ENCODE measurements at regions not wholly inside any gene's neighbourhood (a gene's known extent, or its start where the extent isn't known, plus 50 kb on each side); places are given as distances from the start of the nearest gene placed in this dataset.
"Not testable (repeated sequence)": the region's sequence is repeated elsewhere in the genome, so short reads cannot be mapped to it uniquely, and the experiment has no call there.

DNA sequence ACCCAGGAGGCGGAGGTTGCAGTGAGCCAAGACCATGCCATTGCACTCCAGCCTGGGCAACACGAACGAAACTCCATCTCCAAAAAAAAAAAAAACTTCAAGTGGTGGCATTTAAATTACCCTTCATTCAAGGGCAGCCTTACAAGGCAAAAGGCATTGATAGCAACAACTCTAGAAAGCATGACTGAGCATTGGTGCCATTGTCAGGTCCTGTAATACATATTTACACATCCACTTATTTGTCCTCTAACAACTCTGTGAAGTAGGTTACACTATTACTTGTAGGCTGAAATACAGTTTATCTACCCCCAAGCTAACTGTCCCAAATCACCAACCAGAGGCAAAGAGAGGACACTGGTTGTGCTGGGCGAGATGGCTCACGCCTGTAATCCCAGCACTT is 52.7 kb upstream of the LARP1 start:
- DNase-seq (ENCODE audit: low spot score) = no peak
- Histone ChIP-seq H3K4me3 (ENCODE audit: low read depth, low read length, poor library complexity, severe bottlenecking) (no peak overlapping the region), H3K9me2 (ENCODE audit: insufficient read depth, low read length) (no peaks in the 10 kb centered on the region), H3K27ac (ENCODE audit: low read depth, low read length, poor library complexity, severe bottlenecking) (no peak overlapping the region), H3K79me2 (ENCODE audit: insufficient read depth, low read depth, low read length) (no peaks in the 10 kb centered on the region), H4K20me1 (ENCODE audit: insufficient read depth, low read length) (peaks cover 3% of the 10 kb centered on the region; the same call in 1 of the 2 replicates), H3K4me1 (ENCODE audit: insufficient read depth, low read length, poor library complexity, severe bottlenecking) (no peaks in the 10 kb centered on the region), H3K4me2 (ENCODE audit: low read length) (no peak overlapping the region), H3K36me3 (ENCODE audit: insufficient read depth, low read length) (no peaks in the 10 kb centered on the region), H3K9me3 (ENCODE audit: low read length) (no peaks in the 10 kb centered on the region), H2AFZ (ENCODE audit: low read length) (no peak overlapping the region)
- BruUV-seq (replicated peaks) = no TSS peak
- ChIA-PET CTCF (ENCODE audit: unreplicated experiment) (no interaction called here), POLR2A (interaction anchor here (0.7 to 1.9 kb wide), 3 partner anchors 11 to 297 kb away, joined by 3 to 4 read pairs (median 4); no protein-coding TSS in a partner anchor)
- intact Hi-C loops (cut with micrococcal nuclease; ENCODE audit: unreplicated experiment) = no loop called here
- TF ChIP-seq, protein P1, sequence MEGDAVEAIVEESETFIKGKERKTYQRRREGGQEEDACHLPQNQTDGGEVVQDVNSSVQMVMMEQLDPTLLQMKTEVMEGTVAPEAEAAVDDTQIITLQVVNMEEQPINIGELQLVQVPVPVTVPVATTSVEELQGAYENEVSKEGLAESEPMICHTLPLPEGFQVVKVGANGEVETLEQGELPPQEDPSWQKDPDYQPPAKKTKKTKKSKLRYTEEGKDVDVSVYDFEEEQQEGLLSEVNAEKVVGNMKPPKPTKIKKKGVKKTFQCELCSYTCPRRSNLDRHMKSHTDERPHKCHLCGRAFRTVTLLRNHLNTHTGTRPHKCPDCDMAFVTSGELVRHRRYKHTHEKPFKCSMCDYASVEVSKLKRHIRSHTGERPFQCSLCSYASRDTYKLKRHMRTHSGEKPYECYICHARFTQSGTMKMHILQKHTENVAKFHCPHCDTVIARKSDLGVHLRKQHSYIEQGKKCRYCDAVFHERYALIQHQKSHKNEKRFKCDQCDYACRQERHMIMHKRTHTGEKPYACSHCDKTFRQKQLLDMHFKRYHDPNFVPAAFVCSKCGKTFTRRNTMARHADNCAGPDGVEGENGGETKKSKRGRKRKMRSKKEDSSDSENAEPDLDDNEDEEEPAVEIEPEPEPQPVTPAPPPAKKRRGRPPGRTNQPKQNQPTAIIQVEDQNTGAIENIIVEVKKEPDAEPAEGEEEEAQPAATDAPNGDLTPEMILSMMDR (conservative IDR thresholded peaks at IDR 0.05; ENCODE audit: low read length) = no peak
- TF ChIP-seq EZH2phosphoT487 (IDR thresholded peaks at IDR 0.05; ENCODE audit: borderline replicate concordance, low read depth, low read length) = no peak

DNA sequence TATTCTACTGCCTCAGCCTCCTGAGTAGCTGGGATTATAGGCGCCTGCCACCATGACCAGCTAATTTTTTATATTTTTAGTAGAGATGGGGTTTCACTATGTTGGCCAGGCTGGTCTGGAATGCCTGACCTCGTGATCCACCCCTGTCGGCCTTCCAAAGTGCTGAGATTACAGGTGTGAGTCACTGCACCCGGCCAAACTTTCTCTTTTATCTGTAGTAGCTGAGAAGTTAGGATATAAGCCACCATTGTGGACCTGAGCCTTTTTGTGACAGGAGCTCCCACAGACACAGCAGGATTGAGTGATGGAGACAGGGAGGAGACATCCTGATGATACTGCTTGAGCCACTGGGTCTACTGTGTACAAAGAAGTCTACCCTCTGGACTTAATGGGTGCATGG is 53.5 kb upstream of the LARP1 start:
- BruUV-seq (replicated peaks); H3K4me1 ChIP-seq (ENCODE audit: insufficient read depth, low read length, poor library complexity, severe bottlenecking); CTCF ChIA-PET (ENCODE audit: unreplicated experiment); H3K27ac ChIP-seq (ENCODE audit: low read depth, low read length, poor library complexity, severe bottlenecking); intact Hi-C loops (cut with micrococcal nuclease; ENCODE audit: unreplicated experiment); H3K36me3 ChIP-seq (ENCODE audit: insufficient read depth, low read length); H3K4me3 ChIP-seq (ENCODE audit: low read depth, low read length, poor library complexity, severe bottlenecking); H3K4me2 ChIP-seq (ENCODE audit: low read length); DNase-seq (ENCODE audit: low spot score); H2AFZ ChIP-seq (ENCODE audit: low read length); H3K79me2 ChIP-seq (ENCODE audit: insufficient read depth, low read depth, low read length); H3K9me2 ChIP-seq (ENCODE audit: insufficient read depth, low read length); H3K9me3 ChIP-seq (ENCODE audit: low read length); H4K20me1 ChIP-seq (ENCODE audit: insufficient read depth, low read length): not testable (repeated sequence)
- POLR2A ChIA-PET = interaction anchor here (0.6 to 0.8 kb wide), 2 partner anchors 14 to 68 kb away, joined by 3 to 4 read pairs; no protein-coding TSS in a partner anchor

DNA sequence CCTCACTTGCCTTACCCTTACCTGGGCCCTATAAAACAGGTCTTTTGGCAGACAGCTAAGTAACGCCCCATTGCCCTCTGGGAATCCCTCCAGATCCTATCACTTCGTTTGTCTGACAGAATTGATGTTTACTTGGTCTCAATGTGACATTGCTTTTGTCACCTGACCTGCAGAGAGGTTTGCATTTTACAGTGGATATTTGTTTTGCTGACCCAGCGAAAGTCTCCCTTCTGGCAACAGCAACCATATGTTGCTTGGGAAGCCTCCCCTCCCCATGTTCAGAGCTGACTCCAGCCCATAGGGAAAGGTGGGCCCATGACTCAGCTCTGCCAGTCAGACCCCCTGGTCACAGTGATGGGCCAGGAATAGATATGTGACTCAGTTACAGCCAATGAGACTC is 54.0 kb upstream of the LARP1 start:
- H3K9me2 ChIP-seq (ENCODE audit: insufficient read depth, low read length) = no peaks in the 10 kb centered on the region
- H3K79me2 ChIP-seq (ENCODE audit: insufficient read depth, low read depth, low read length) = no peaks in the 10 kb centered on the region
- H3K4me3 ChIP-seq (ENCODE audit: low read depth, low read length, poor library complexity, severe bottlenecking) = no peak overlapping the region
- ChIA-PET CTCF (ENCODE audit: unreplicated experiment) (no interaction called here), POLR2A (no interaction called here)
- H3K27ac ChIP-seq (ENCODE audit: low read depth, low read length, poor library complexity, severe bottlenecking) = no peak overlapping the region
- H4K20me1 ChIP-seq (ENCODE audit: insufficient read depth, low read length) = peaks cover 3% of the 10 kb centered on the region; the same call in 1 of the 2 replicates
- TF ChIP-seq, protein P1 (conservative IDR thresholded peaks at IDR 0.05; ENCODE audit: low read length) = no peak
- no peak for TF ChIP-seq EZH2phosphoT487 (IDR thresholded peaks at IDR 0.05; ENCODE audit: borderline replicate concordance, low read depth, low read length)
- H3K36me3 ChIP-seq (ENCODE audit: insufficient read depth, low read length) = no peaks in the 10 kb centered on the region
- H3K4me1 ChIP-seq (ENCODE audit: insufficient read depth, low read length, poor library complexity, severe bottlenecking) = no peaks in the 10 kb centered on the region
- H3K9me3 ChIP-seq (ENCODE audit: low read length) = no peaks in the 10 kb centered on the region
- no peak for DNase-seq (ENCODE audit: low spot score)
- intact Hi-C loops (cut with micrococcal nuclease; ENCODE audit: unreplicated experiment) = no loop called here
- no peak overlapping the region for H2AFZ ChIP-seq (ENCODE audit: low read length)
- H3K4me2 ChIP-seq (ENCODE audit: low read length) = no peak overlapping the region
- no TSS peak for BruUV-seq (replicated peaks)

DNA sequence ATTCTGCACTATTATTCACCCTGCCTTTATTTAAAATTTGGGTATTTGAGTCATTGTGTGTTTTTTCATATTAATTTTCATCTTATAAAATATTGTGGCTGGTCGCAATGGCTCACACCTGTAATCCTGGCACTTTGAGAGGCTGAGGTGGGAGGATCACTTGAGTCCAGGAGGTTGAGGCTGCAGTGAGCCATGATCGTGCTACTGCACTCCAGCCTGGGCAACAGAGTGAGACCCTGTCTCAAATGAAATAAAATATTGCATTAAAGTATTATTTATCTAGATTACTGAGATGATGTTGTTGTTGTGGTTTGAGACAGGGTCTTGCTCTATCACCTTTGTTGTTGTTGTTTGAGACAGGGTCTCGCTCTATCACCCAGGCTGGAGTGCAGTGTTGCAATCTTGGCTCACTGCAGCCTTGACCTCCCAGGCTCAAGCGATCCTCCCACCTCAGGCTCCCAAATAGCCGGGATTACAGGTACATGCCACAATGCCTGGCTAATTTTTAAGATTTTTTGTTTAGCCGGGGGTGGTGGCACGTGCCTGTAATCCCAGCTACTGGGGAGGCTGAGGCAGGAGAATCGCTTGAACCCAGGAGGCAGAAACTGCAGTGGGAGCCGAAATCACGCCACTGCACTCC is 54.8 kb upstream of the LARP1 start:
- H3K4me3 ChIP-seq (ENCODE audit: low read depth, low read length, poor library complexity, severe bottlenecking); CTCF ChIA-PET (ENCODE audit: unreplicated experiment); POLR2A ChIA-PET; H3K27ac ChIP-seq (ENCODE audit: low read depth, low read length, poor library complexity, severe bottlenecking); H3K36me3 ChIP-seq (ENCODE audit: insufficient read depth, low read length); H3K9me2 ChIP-seq (ENCODE audit: insufficient read depth, low read length); H3K79me2 ChIP-seq (ENCODE audit: insufficient read depth, low read depth, low read length); DNase-seq (ENCODE audit: low spot score); intact Hi-C loops (cut with micrococcal nuclease; ENCODE audit: unreplicated experiment); H3K4me2 ChIP-seq (ENCODE audit: low read length); H3K9me3 ChIP-seq (ENCODE audit: low read length); H2AFZ ChIP-seq (ENCODE audit: low read length); H3K4me1 ChIP-seq (ENCODE audit: insufficient read depth, low read length, poor library complexity, severe bottlenecking); BruUV-seq (replicated peaks); H4K20me1 ChIP-seq (ENCODE audit: insufficient read depth, low read length): not testable (repeated sequence)

All from OCI-LY7 (cell line).